Lung (tissue), 11 donors: ENCODE measurements at regions not wholly inside any gene's neighbourhood (a gene's known extent, or its start where the extent isn't known, plus 50 kb on each side); places are given as distances from the start of the nearest gene placed in this dataset.
"Not testable (repeated sequence)": the region's sequence is repeated elsewhere in the genome, so short reads cannot be mapped to it uniquely, and the experiment has no call there.

ENCODE experiments used
- ATAC-seq: fragments of 200-7000 bp; cut with Tn5 transposase; one replicate; pipeline ENCODE4 v1.9.1; 2020; ENCODE audit warnings: moderate number of reproducible peaks; ENCODE audit not compliant: insufficient read depth, low FRiP score
- DNase-seq, 3 donors: peaks; one replicate each; pipeline ENCODE4 v3.0.0-alpha.2; 2013 to 2017
- H3K27ac ChIP-seq, 2 donors: one replicate each; pipeline ENCODE4 v1.5.1; 2013; ENCODE audit warnings: mild to moderate bottlenecking in 2 of 2, moderate library complexity in 2 of 2, control low read depth in 1 of 2, inconsistent platforms in 1 of 2, low read depth in 1 of 2, low read length in 1 of 2
- H3K27me3 ChIP-seq, 3 donors: one replicate each; pipeline ENCODE4 v1.5.1; 2013; ENCODE audit warnings: low read length in 2 of 3; ENCODE audit not compliant: control insufficient read depth in 3 of 3, insufficient read depth in 3 of 3
- H3K36me3 ChIP-seq, 4 donors: one replicate each; pipeline ENCODE4 v1.5.1; 2013; ENCODE audit warnings: low read length in 4 of 4, mild to moderate bottlenecking in 1 of 4, moderate library complexity in 1 of 4; ENCODE audit not compliant: control insufficient read depth in 4 of 4, insufficient read depth in 4 of 4
- H3K4me1 ChIP-seq, 5 donors: one replicate each; pipeline ENCODE4 v1.5.1; 2013; ENCODE audit warnings: low read length in 5 of 5, mild to moderate bottlenecking in 2 of 5, moderate library complexity in 1 of 5; ENCODE audit not compliant: control insufficient read depth in 5 of 5, insufficient read depth in 5 of 5
- H3K4me3 ChIP-seq: one replicate; pipeline ENCODE4 v1.5.1; 2013; ENCODE audit warnings: mild to moderate bottlenecking, control low read depth, moderate library complexity
- H3K9ac ChIP-seq, 2 donors: one replicate each; pipeline ENCODE4 v1.5.1; 2013; ENCODE audit warnings: low read length in 2 of 2, control low read depth in 1 of 2; ENCODE audit not compliant: insufficient read depth in 1 of 2
- H3K9me3 ChIP-seq, 4 donors: one replicate each; pipeline ENCODE4 v1.5.1; 2013; ENCODE audit warnings: low read length in 3 of 4, mild to moderate bottlenecking in 1 of 4, moderate library complexity in 1 of 4; ENCODE audit not compliant: control insufficient read depth in 4 of 4, insufficient read depth in 3 of 4
- WGBS, 2 donors: extraction: QIAGEN DNeasy Blood & Tissue Kit; methylation state at CpG; one replicate each; pipeline ENCODE4 v1.1.7; 2013; 5-methylcytosine and 5-hydroxymethylcytosine counted together
- TF ChIP-seq, protein P1 (sequence below): IDR thresholded peaks from 2 replicates; pipeline ENCODE4 v1.5.1; 2012; ENCODE audit warnings: mild to moderate bottlenecking; ENCODE audit errors: control extremely low read depth, extremely low read depth
- donor health status: control.
- donor health status: control.
- donor health status: Bipolar disorder and iron deficiency.
- donor health status: healthy.
- donor health status: DM: yes; HTN: yes; CAD: no.

DNA sequence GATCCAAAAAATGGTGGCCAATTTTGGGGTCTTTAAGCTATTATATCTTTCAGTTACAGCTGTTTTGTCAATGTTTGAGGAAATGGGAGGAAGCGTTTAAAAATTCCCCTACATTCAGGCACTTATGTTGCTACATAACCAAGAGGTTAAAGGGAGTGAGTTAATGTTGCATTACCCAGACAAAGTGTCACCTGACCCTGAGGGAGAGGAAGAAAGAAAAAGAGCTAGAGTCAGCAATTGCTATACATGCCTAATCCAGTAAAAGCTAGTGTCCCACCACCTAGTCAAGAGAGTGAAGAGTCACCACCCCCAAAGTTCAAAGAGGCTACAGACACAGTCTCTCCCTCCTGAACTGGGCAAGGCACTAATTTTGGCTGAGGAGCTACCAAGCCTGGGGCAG is 69.5 kb upstream of the ZNF92 start:
- no peak for DNase-seq
- no peak for ATAC-seq
- WGBS, 2 donors = 54 to 74% methylated on average over 1 of the region's 1 CpG

DNA sequence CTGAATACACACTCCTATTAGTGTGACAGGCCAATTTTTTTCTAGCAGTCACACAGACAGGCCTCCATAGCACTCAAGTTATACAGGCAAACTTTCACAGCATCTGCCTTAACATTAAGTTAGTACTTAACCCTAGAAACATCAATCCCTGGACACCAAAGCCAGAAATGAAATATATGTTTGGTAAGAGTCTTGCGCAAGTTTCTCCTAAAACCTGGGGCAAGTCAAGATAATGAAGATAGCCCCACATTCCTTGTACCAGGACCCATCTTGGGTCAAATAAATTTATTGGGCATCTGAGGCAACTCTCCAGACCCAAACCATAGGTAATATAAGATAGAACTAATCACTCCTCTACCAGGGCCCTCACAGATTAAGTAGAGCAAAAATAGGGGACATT is 70.8 kb upstream of the ZNF92 start:
- Histone ChIP-seq H3K27ac (no peak overlapping the region), H3K36me3 (no peaks in the 10 kb centered on the region), H3K27me3 (no peaks in the 10 kb centered on the region), H3K9me3 (no peaks in the 10 kb centered on the region), H3K4me3 (no peak overlapping the region), H3K4me1 (peaks cover 0 to 2% (median 0%) of the 10 kb centered on the region in 5 donors), H3K9ac (no peak overlapping the region)
- TF ChIP-seq, protein P1, sequence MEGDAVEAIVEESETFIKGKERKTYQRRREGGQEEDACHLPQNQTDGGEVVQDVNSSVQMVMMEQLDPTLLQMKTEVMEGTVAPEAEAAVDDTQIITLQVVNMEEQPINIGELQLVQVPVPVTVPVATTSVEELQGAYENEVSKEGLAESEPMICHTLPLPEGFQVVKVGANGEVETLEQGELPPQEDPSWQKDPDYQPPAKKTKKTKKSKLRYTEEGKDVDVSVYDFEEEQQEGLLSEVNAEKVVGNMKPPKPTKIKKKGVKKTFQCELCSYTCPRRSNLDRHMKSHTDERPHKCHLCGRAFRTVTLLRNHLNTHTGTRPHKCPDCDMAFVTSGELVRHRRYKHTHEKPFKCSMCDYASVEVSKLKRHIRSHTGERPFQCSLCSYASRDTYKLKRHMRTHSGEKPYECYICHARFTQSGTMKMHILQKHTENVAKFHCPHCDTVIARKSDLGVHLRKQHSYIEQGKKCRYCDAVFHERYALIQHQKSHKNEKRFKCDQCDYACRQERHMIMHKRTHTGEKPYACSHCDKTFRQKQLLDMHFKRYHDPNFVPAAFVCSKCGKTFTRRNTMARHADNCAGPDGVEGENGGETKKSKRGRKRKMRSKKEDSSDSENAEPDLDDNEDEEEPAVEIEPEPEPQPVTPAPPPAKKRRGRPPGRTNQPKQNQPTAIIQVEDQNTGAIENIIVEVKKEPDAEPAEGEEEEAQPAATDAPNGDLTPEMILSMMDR = no peak
- WGBS, 2 donors = 100% methylated on average over 1 of the region's 1 CpG
- ATAC-seq = no peak
- DNase-seq = no peak

More for the DNA sequence above, 69.5 kb upstream of the ZNF92 start:
- Histone ChIP-seq H3K4me1 (peaks cover 0 to 2% (median 0%) of the 10 kb centered on the region in 5 donors), H3K9me3 (no peaks in the 10 kb centered on the region), H3K4me3 (no peak overlapping the region), H3K9ac (no peak overlapping the region), H3K27ac (no peak overlapping the region), H3K27me3 (no peaks in the 10 kb centered on the region), H3K36me3 (no peaks in the 10 kb centered on the region)
- TF ChIP-seq, protein P1 = no peak

DNA sequence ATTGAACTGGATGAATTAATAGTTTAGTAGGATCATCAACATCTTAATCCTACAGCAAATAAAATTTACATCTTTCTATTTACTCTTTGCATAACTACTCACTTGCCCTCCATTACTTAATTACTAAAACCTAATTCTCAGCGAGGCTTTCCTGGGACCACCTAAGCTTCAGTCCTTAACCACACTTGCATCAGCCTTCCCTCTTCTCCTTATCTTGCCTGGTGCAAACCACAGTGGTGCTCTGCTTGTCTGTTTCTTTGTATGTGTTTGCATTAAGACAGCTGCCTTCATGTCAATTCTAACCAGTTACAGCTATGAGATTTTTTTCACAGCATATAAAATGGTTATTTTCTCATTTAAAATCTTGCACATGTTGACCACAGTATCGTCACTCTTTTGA is 72.6 kb upstream of the ZNF92 start:
- H3K4me1 ChIP-seq = no peaks in the 10 kb centered on the region
- TF ChIP-seq, protein P1 = no peak
- H3K9me3 ChIP-seq = no peaks in the 10 kb centered on the region
- no peak overlapping the region for H3K4me3 ChIP-seq
- DNase-seq (peak in 2 of 3 donors; percentile 21 to 26), ATAC-seq (no peak)
- H3K27me3 ChIP-seq = no peaks in the 10 kb centered on the region
- H3K27ac ChIP-seq = no peak overlapping the region
- H3K9ac ChIP-seq = no peak overlapping the region
- WGBS, 2 donors = 50 to 63% methylated on average over 2 of the region's 2 CpGs
- H3K36me3 ChIP-seq = no peaks in the 10 kb centered on the region

DNA sequence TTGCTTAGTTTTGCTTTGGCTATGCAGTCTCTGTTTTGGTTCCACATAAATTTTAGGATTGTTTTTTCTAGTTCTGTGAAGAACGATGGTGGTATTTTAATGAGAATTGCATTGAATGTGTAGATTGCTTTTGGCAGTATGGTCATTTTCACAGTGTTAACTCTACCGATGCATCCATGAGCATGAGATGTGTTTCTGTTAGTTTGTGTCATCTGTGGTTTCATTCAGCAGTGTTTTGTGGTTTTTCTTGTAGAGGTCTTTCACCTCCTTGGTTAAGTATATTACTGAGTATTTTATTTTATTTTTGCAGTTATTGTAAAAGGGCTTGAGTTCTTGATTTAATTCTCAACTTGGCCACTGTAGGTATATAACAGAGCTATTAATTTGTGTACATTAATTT is 78.2 kb upstream of the ZNF92 start:
- 72 to 85% methylated on average over 2 of the region's 2 CpGs for WGBS, 2 donors
- no peak for ATAC-seq
- TF ChIP-seq, protein P1 = no peak
- no peak for DNase-seq
- no peaks in the 10 kb centered on the region for H3K9me3 ChIP-seq
- H3K27ac ChIP-seq = no peak overlapping the region
- H3K4me3 ChIP-seq = no peak overlapping the region
- H3K36me3 ChIP-seq = no peaks in the 10 kb centered on the region
- H3K4me1 ChIP-seq = no peaks in the 10 kb centered on the region
- H3K9ac ChIP-seq = no peak overlapping the region
- H3K27me3 ChIP-seq = no peaks in the 10 kb centered on the region

DNA sequence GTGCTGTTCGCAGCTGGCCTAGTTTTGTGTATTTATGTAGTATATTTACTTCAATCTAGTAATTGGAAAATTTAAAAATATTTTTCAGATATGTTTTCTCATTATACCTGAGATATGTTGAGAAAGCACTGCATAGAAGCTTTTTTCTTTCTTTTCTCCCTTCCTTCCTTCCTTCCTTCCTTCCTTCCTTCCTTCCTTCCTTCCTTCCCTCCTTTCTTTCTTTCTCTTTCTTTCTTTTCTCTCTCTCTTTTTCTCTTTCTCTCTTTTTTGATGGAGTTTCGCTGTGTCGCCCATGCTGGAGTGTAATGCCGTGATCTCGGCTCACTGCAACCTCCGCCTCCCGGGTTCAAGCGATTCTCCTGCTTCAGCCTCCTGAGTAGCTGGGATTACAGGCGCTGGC is 83.3 kb upstream of the ZNF92 start:
- DNase-seq, H3K9me3 ChIP-seq, H3K4me3 ChIP-seq, ATAC-seq, H3K4me1 ChIP-seq, H3K27ac ChIP-seq, H3K9ac ChIP-seq, H3K36me3 ChIP-seq, H3K27me3 ChIP-seq: not testable (repeated sequence)
- WGBS, 2 donors = 96 to 97% methylated on average over 9 of the region's 9 CpGs
